ENCODE measurements at regions not wholly inside any gene's neighbourhood (a gene's known extent, or its start where the extent isn't known, plus 50 kb on each side); places are given as distances from the start of the nearest gene placed in this dataset.

GRCh38 chr9:115328677-115329076, 210.7 kb upstream of the TNC start:
- TF ChIP-seq CTCF (IDR thresholded peaks at IDR 0.05; ENCODE audit: borderline replicate concordance, extremely low read depth, low read length, poor library complexity, severe bottlenecking) = no peak
- no peak for TF ChIP-seq EZH2 (IDR thresholded peaks at IDR 0.05; ENCODE audit: borderline replicate concordance, low read depth, low read length, severe bottlenecking)

All from DND-41 (cell line).